HG03039 (cell line): ENCODE measurements at regions not wholly inside any gene's neighbourhood (a gene's known extent, or its start where the extent isn't known, plus 50 kb on each side); places are given as distances from the start of the nearest gene placed in this dataset.
"Not testable (repeated sequence)": the region's sequence is repeated elsewhere in the genome, so short reads cannot be mapped to it uniquely, and the experiment has no call there.

ENCODE experiments used
- ATAC-seq: cut with Tn5 transposase; IDR thresholded peaks from one replicate; pipeline ENCODE4 v1.9.1; 2021; ENCODE audit warnings: mild to moderate bottlenecking, moderate library complexity; ENCODE audit not compliant: unreplicated experiment

- no peak for ATAC-seq
Measured at GRCh38 chr6:62819640-62820039, 391.6 kb upstream of the FKBP1C start.

GRCh38 chr6:62808565-62809293, 402.5 kb upstream of the FKBP1C start:
- ATAC-seq, result no peak

GRCh38 chr6:62805431-62805830, 405.8 kb upstream of the FKBP1C start:
- no peak for ATAC-seq

- no peak for ATAC-seq
Measured at GRCh38 chr6:62803094-62803493, 408.2 kb upstream of the FKBP1C start.

- ATAC-seq, result no peak
Measured at GRCh38 chr6:62797190-62797589, 414.1 kb upstream of the FKBP1C start.

GRCh38 chr6:62775427-62776022, 435.7 kb upstream of the FKBP1C start:
- ATAC-seq, result no peak

- ATAC-seq, result not testable (repeated sequence)
Measured at GRCh38 chr6:62766174-62766573, 445.1 kb upstream of the FKBP1C start.

GRCh38 chr6:62764841-62765240, 446.4 kb upstream of the FKBP1C start:
- ATAC-seq, result no peak

- ATAC-seq, result no peak
Measured at GRCh38 chr6:62763125-62763912, 447.9 kb upstream of the FKBP1C start.

GRCh38 chr6:62746968-62747367, 460.9 kb upstream of the KHDRBS2 start:
- ATAC-seq, result no peak

- ATAC-seq, result no peak
Measured at GRCh38 chr6:62746161-62746560, 460.1 kb upstream of the KHDRBS2 start.

GRCh38 chr6:62740596-62740995, 454.6 kb upstream of the KHDRBS2 start:
- no peak for ATAC-seq

- no peak for ATAC-seq
Measured at GRCh38 chr6:62740171-62740570, 454.1 kb upstream of the KHDRBS2 start.

GRCh38 chr6:62737792-62738191, 451.8 kb upstream of the KHDRBS2 start:
- ATAC-seq, result no peak

GRCh38 chr6:62721408-62721807, 435.4 kb upstream of the KHDRBS2 start:
- no peak for ATAC-seq

- ATAC-seq, result no peak
Measured at GRCh38 chr6:62716719-62717118, 430.7 kb upstream of the KHDRBS2 start.

GRCh38 chr6:62714112-62714511, 428.1 kb upstream of the KHDRBS2 start:
- no peak for ATAC-seq

GRCh38 chr6:62711750-62712149, 425.7 kb upstream of the KHDRBS2 start:
- no peak for ATAC-seq

- no peak for ATAC-seq
Measured at GRCh38 chr6:62707914-62708313, 421.9 kb upstream of the KHDRBS2 start.

- no peak for ATAC-seq
Measured at GRCh38 chr6:62707156-62707555, 421.1 kb upstream of the KHDRBS2 start.

- no peak for ATAC-seq
Measured at GRCh38 chr6:62683063-62683462, 397.0 kb upstream of the KHDRBS2 start.

GRCh38 chr6:62681108-62681507, 395.1 kb upstream of the KHDRBS2 start:
- ATAC-seq, result no peak
